ENCODE measurements at regions not wholly inside any gene's neighbourhood (a gene's known extent, or its start where the extent isn't known, plus 50 kb on each side); places are given as distances from the start of the nearest gene placed in this dataset.
"Not testable (repeated sequence)": the region's sequence is repeated elsewhere in the genome, so short reads cannot be mapped to it uniquely, and the experiment has no call there.

- DNase-seq (ENCODE audit: low read depth): peak; percentile 60
Measured at GRCh38 chr3:81910244-81910852, 148.9 kb upstream of the GBE1 start.

- DNase-seq (ENCODE audit: low read depth): no peak
Measured at GRCh38 chr3:81909796-81910195, 148.4 kb upstream of the GBE1 start.

- DNase-seq (ENCODE audit: low read depth): no peak
Measured at GRCh38 chr3:81908561-81908960, 147.1 kb upstream of the GBE1 start.

GRCh38 chr3:81898336-81898735 is 136.9 kb upstream of the GBE1 start:
- no peak for DNase-seq (ENCODE audit: low read depth)

- no peak for DNase-seq (ENCODE audit: low read depth)
Measured at GRCh38 chr3:81894598-81894997, 133.2 kb upstream of the GBE1 start.

GRCh38 chr3:81891055-81891895 is 129.8 kb upstream of the GBE1 start:
- DNase-seq (ENCODE audit: low read depth): no peak

GRCh38 chr3:81888914-81889557 is 127.6 kb upstream of the GBE1 start:
- no peak for DNase-seq (ENCODE audit: low read depth)

GRCh38 chr3:81887448-81887847 is 126.0 kb upstream of the GBE1 start:
- DNase-seq (ENCODE audit: low read depth): no peak

GRCh38 chr3:81886081-81886480 is 124.6 kb upstream of the GBE1 start:
- DNase-seq (ENCODE audit: low read depth): peak; percentile 17

GRCh38 chr3:81884791-81885190 is 123.3 kb upstream of the GBE1 start:
- DNase-seq (ENCODE audit: low read depth): no peak

- DNase-seq (ENCODE audit: low read depth): no peak
Measured at GRCh38 chr3:81876826-81877225, 115.4 kb upstream of the GBE1 start.

- no peak for DNase-seq (ENCODE audit: low read depth)
Measured at GRCh38 chr3:81874738-81875137, 113.3 kb upstream of the GBE1 start.

- DNase-seq (ENCODE audit: low read depth): no peak
Measured at GRCh38 chr3:81872566-81872965, 111.1 kb upstream of the GBE1 start.

GRCh38 chr3:81871358-81872155 is 110.1 kb upstream of the GBE1 start:
- peak; percentile 33 for DNase-seq (ENCODE audit: low read depth)

- DNase-seq (ENCODE audit: low read depth): no peak
Measured at GRCh38 chr3:81869382-81869781, 107.9 kb upstream of the GBE1 start.

- DNase-seq (ENCODE audit: low read depth): no peak
Measured at GRCh38 chr3:81868597-81868996, 107.2 kb upstream of the GBE1 start.

GRCh38 chr3:81867875-81868274 is 106.4 kb upstream of the GBE1 start:
- DNase-seq (ENCODE audit: low read depth): no peak

- DNase-seq (ENCODE audit: low read depth): not testable (repeated sequence)
Measured at GRCh38 chr3:81865164-81865563, 103.7 kb upstream of the GBE1 start.

GRCh38 chr3:81864272-81864671 is 102.8 kb upstream of the GBE1 start:
- DNase-seq (ENCODE audit: low read depth): no peak

- no peak for DNase-seq (ENCODE audit: low read depth)
Measured at GRCh38 chr3:81863756-81864155, 102.3 kb upstream of the GBE1 start.

- DNase-seq (ENCODE audit: low read depth): no peak
Measured at GRCh38 chr3:81861593-81861992, 100.1 kb upstream of the GBE1 start.

GRCh38 chr3:81859524-81859923 is 98.1 kb upstream of the GBE1 start:
- DNase-seq (ENCODE audit: low read depth): no peak
